ENCODE measurements at regions not wholly inside any gene's neighbourhood (a gene's known extent, or its start where the extent isn't known, plus 50 kb on each side); places are given as distances from the start of the nearest gene placed in this dataset.

DNA sequence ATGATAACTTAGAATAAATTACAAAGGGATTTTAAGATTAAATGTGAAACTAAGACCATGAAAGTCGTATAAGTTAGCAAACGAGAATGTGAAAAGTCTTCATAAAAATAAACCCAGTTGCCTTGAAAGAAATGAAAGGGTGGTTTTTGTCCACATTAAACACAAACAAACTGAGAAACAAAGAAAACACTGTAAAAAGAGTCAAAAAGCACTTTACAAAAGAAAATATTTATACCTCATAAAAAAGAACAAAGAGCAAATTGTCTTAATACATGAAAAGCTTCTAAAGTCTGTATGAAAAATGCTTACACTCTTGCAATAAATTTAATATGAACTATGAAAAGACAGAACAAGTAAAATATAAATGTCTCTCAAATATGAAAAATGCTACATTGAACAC, 865.9 kb upstream of the CADM2 start:
- TF ChIP-seq TAF1 (IDR thresholded peaks at IDR 0.05; ENCODE audit: borderline replicate concordance, low read depth, low read length) (no peak), POLR2A (IDR thresholded peaks at IDR 0.05; ENCODE audit: low read depth, low read length) (no peak)

Measured in GM12892 (cell line).